DOHH2 (cell line): ENCODE measurements at regions not wholly inside any gene's neighbourhood (a gene's known extent, or its start where the extent isn't known, plus 50 kb on each side); places are given as distances from the start of the nearest gene placed in this dataset.

Source experiments
- H3F3A ChIP-seq: fragments of 200-600 bp; sonication (generic), shearing (Covaris generic); 2 replicates; pipeline ENCODE4 v1.6.0; 2016; ENCODE audit warnings: antibody characterized with exemption, mild to moderate bottlenecking; ENCODE audit not compliant: control insufficient read depth, insufficient read depth
- H3K27ac ChIP-seq: fragments of 200-600 bp; sonication (generic); 2 replicates; pipeline ENCODE4 v1.5.1; 2014; ENCODE audit warnings: low read depth, mild to moderate bottlenecking, low read length, moderate library complexity
- H3K27me3 ChIP-seq: fragments of 200-600 bp; sonication (generic); 2 replicates; pipeline ENCODE4 v1.6.1; 2014; ENCODE audit warnings: mild to moderate bottlenecking, low read length, mixed read lengths; ENCODE audit not compliant: control insufficient read depth
- H3K36me3 ChIP-seq: fragments of 200-600 bp; sonication (generic); 2 replicates; pipeline ENCODE4 v1.6.1; 2014; ENCODE audit warnings: mild to moderate bottlenecking, low read length, moderate library complexity, mixed read lengths; ENCODE audit not compliant: control insufficient read depth
- H3K4me1 ChIP-seq: fragments of 200-600 bp; sonication (generic); 2 replicates; pipeline ENCODE4 v1.6.1; 2014; ENCODE audit warnings: mild to moderate bottlenecking, low read length, mixed read lengths; ENCODE audit not compliant: control insufficient read depth
- H3K4me2 ChIP-seq: fragments of 200-600 bp; sonication (generic); 2 replicates; pipeline ENCODE4 v1.6.0; 2014; ENCODE audit warnings: mild to moderate bottlenecking, low read length, moderate library complexity
- H3K4me3 ChIP-seq: fragments of 200-600 bp; sonication (generic); 2 replicates; pipeline ENCODE4 v1.5.1; 2014; ENCODE audit warnings: mild to moderate bottlenecking, low read length, mixed read lengths
- H3K79me2 ChIP-seq: fragments of 200-600 bp; sonication (generic); 2 replicates; pipeline ENCODE4 v1.6.1; 2014; ENCODE audit warnings: mild to moderate bottlenecking, low read length, mixed read lengths; ENCODE audit not compliant: control insufficient read depth
- H3K9me2 ChIP-seq: fragments of 200-600 bp; sonication (generic); replicated peaks from 2 replicates; pipeline ENCODE4 v1.6.1; 2014; ENCODE audit warnings: mild to moderate bottlenecking, low read length, mixed read lengths; ENCODE audit not compliant: control insufficient read depth
- H3K9me3 ChIP-seq: fragments of 200-600 bp; sonication (generic); 2 replicates; pipeline ENCODE4 v1.6.1; 2014; ENCODE audit warnings: antibody characterized with exemption, low read length, mixed read lengths; ENCODE audit not compliant: control insufficient read depth, insufficient read depth
- H4K20me1 ChIP-seq: fragments of 200-600 bp; sonication (generic); 2 replicates; pipeline ENCODE4 v1.6.0; 2014; ENCODE audit warnings: low read depth, mild to moderate bottlenecking, antibody characterized with exemption, low read length, moderate library complexity; ENCODE audit not compliant: control insufficient read depth, insufficient read depth
- CTCF ChIP-seq: fragments of 200-600 bp; sonication (generic); IDR thresholded peaks from one replicate; pipeline ENCODE4 v1.5.1; 2014; ENCODE audit warnings: antibody characterized with exemption, mild to moderate bottlenecking, low read depth, low read length; ENCODE audit not compliant: poor library complexity, severe bottlenecking
- EZH2phosphoT487 ChIP-seq: fragments of 200-600 bp; sonication (generic); IDR thresholded peaks from 2 replicates; pipeline ENCODE4 v1.6.1; 2017; ENCODE audit warnings: borderline replicate concordance, mild to moderate bottlenecking, antibody characterized with exemption, low read length, moderate library complexity, mixed read lengths

DNA sequence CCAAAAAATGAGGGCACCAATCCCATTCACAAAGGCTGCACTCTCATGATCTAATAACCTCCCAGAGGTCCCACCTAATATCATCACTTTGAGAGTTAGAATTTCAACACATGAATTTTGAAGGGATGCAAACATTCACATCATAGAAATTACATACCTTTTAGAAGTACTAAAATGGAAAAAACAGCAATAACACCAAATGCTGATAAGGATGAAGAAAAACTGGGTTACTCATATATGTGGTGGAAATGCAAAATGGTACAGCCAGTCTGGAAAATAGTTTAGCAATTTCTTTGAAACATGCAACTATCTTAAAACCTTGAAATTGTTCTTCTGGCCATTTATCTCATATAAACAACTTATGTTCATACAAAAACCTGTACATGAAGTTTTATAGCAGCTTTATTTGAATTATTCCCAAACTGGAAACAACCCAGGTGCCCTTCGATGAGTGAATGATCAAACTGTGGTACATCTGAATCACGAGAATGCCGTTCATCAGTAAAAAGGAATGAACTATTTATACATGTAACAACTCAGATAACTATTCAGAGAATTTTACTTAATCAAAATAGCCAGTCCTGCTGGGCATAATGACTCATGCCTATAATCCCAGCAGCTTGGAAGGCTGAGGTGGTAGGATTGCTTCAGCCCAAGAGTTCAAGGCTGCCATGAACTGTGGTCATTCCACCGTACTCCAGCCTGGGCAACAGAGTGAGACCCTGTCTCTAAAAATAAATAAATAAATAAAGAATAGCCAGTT, 109.4 kb upstream of the SSTR1 start:
- no peaks in the 10 kb centered on the region for H3K4me1 ChIP-seq
- no peak overlapping the region for H3K4me3 ChIP-seq
- no peaks in the 10 kb centered on the region for H3F3A ChIP-seq
- H4K20me1 ChIP-seq, result no peaks in the 10 kb centered on the region
- H3K9me3 ChIP-seq, result peaks cover 25% of the 10 kb centered on the region
- H3K9me2 ChIP-seq, result no peaks in the 10 kb centered on the region
- no peaks in the 10 kb centered on the region for H3K36me3 ChIP-seq
- TF ChIP-seq CTCF (no peak), EZH2phosphoT487 (no peak)
- no peaks in the 10 kb centered on the region for H3K79me2 ChIP-seq
- no peak overlapping the region for H3K4me2 ChIP-seq
- no peaks in the 10 kb centered on the region for H3K27me3 ChIP-seq
- H3K27ac ChIP-seq, result no peak overlapping the region

DNA sequence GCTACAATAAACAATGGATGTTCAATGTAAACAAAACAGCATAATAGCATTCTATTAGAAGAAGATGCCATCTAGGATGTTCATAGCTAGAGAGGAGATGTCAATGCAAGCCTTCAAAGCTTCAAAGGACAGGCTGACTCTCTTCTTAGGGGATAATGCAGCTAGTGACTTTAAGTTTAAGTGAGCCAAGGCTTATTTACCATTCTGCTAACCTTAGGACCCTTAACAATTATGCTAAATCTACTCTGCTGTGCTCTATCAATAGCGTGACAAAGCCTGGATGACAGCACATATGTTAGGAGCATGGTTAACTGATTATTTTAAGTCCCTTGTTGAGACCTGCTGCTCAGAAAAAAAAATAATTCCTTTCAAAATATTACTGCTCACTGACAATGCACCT, 106.0 kb upstream of the SSTR1 start:
- H3K36me3 ChIP-seq, result no peaks in the 10 kb centered on the region
- H3K9me3 ChIP-seq, result peaks cover 37% of the 10 kb centered on the region
- no peaks in the 10 kb centered on the region for H4K20me1 ChIP-seq
- TF ChIP-seq EZH2phosphoT487 (no peak), CTCF (no peak)
- H3K9me2 ChIP-seq, result no peaks in the 10 kb centered on the region
- H3F3A ChIP-seq, result no peaks in the 10 kb centered on the region
- no peak overlapping the region for H3K4me3 ChIP-seq
- no peak overlapping the region for H3K4me2 ChIP-seq
- H3K27me3 ChIP-seq, result no peaks in the 10 kb centered on the region
- no peaks in the 10 kb centered on the region for H3K4me1 ChIP-seq
- H3K79me2 ChIP-seq, result no peaks in the 10 kb centered on the region
- no peak overlapping the region for H3K27ac ChIP-seq

GRCh38 chr14:38103542-38104225, 104.0 kb upstream of the SSTR1 start:
- Histone ChIP-seq H3K9me3 (peaks cover 44% of the 10 kb centered on the region), H3K4me1 (no peaks in the 10 kb centered on the region), H3K4me2 (no peak overlapping the region), H3K79me2 (no peaks in the 10 kb centered on the region), H3K27me3 (no peaks in the 10 kb centered on the region), H3K27ac (no peak overlapping the region), H3K36me3 (0 out of 2 replicates have a peak, but pooled peaks cover 2% of the 10 kb centered on the region), H4K20me1 (no peaks in the 10 kb centered on the region), H3K9me2 (no peaks in the 10 kb centered on the region), H3F3A (no peaks in the 10 kb centered on the region), H3K4me3 (no peak overlapping the region)
- TF ChIP-seq EZH2phosphoT487, result no peak

DNA sequence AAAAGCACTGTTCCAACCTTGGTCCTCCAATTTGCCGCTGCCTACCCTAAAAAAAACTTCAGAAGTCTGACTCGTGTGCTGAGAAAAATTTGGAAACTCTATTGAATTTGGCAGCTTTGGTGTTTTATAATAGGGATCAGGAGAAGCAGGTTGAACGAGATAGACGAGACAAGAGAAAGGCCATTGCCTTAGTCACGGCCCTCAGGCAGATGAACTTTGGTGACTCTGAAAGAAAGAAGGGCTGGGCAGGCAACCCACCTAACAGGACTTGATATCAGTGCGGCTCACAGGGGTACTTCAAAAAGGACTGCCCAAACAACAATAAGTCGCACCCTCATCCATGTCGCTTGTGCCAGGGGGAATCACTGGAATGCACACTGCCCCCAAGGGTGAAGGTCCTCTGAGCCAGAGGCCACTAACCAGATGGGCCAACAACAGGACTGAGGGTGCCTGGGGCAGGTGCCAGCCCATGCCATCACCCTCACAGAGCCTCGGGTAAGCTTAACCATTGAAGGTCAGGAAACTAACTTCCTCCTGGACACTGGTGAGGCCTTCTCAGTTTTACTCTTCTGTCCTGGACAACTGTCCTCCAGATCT, 102.5 kb upstream of the SSTR1 start:
- no peaks in the 10 kb centered on the region for H4K20me1 ChIP-seq
- peaks cover 52% of the 10 kb centered on the region for H3K9me3 ChIP-seq
- no peaks in the 10 kb centered on the region for H3K9me2 ChIP-seq
- H3K27me3 ChIP-seq, result no peaks in the 10 kb centered on the region
- H3K4me3 ChIP-seq, result no peak overlapping the region
- H3K27ac ChIP-seq, result no peak overlapping the region
- peaks cover 4% of the 10 kb centered on the region for H3K4me1 ChIP-seq
- 0 out of 2 replicates have a peak, but pooled peaks cover 3% of the 10 kb centered on the region for H3K36me3 ChIP-seq
- no peaks in the 10 kb centered on the region for H3K79me2 ChIP-seq
- no peak overlapping the region for H3K4me2 ChIP-seq
- H3F3A ChIP-seq, result no peaks in the 10 kb centered on the region
- TF ChIP-seq EZH2phosphoT487, result no peak
- no peak for TF ChIP-seq CTCF
